GM19452 (cell line): ENCODE measurements at regions not wholly inside any gene's neighbourhood (a gene's known extent, or its start where the extent isn't known, plus 50 kb on each side); places are given as distances from the start of the nearest gene placed in this dataset.
"Not testable (repeated sequence)": the region's sequence is repeated elsewhere in the genome, so short reads cannot be mapped to it uniquely, and the experiment has no call there.

Experiments used
- ATAC-seq: cut with Tn5 transposase; IDR thresholded peaks from one replicate; pipeline ENCODE4 v1.9.1; 2021; ENCODE audit not compliant: unreplicated experiment

DNA sequence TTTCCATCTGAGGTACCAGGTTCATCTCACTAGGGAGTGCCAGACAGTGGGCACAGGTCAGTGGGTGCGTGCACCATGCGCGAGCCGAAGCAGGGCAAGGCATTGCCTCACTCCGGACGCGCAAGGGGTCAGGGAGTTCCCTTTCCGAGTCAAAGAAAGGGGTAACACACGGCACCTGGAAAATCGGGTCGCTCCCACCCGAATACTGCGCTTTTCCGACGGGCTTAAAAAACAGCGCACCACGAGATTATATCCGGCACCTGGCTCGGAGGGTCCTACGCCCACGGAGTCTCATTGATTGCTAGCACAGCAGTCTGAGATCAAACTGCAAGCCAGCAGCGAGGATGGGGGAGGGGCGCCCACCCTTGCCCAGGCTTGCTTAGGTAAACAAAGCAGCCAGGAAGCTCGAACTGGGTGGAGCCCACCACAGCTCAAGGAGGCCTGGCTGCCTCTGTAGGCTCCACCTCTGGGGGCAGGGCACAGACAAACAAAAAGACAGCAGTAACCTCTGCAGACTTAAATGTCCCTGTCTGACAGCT, 242.5 kb downstream of the CYLC2 start:
- not testable (repeated sequence) for ATAC-seq

DNA sequence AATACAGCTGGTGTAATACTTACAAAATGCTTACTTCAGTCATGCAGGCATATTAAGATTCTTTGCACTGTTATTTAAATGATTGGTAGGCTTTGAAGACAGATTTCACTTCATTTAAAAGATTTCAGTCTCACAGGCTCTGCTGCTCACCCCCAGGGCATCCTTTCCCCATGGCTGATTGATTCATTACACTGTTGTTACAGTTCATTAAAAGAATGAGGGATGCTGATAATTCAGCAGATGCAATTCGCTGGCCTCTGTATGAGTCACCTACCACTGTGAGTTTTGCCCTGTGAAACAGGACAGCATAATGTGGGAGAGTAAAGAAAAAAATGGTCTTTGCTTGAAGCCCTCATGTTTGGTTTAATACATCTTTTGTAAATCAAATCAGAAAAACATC, 246.9 kb downstream of the CYLC2 start:
- ATAC-seq = no peak

DNA sequence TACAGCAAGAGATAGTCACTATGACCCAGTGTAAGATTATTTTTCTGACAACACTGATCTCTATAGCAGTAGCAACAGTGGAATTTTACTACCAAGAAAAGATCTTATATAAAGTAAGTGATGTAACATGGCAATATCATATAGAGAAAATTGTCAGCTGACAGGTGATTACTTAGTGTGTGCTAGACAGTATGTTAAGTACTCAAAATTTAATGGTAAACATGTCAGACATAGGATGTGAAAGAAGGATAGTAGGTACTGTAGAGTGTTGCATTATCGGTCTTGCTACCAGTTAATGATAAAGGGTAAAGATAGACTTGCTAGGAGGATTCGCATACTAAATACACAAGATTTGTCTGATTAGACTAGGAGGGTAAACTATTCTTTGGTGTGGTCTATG, 247.4 kb downstream of the CYLC2 start:
- no peak for ATAC-seq

DNA sequence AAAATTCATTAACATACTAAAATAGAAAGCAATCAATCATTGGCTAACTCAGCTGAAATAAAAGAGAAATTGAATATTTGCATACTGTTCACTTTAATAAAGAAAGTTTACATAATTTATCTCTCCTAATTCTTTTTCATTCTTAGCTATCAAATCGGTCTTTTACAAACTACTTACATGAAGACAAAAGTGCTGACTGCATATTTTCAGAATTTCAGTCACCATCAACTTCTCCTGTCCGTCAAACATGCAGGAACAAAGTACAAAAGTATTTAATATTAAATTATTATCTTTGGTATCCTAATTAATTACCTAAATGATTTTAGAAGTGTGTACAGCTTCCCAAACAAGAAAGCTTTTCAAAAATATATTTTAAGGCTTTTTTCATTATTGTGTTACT, 248.4 kb downstream of the CYLC2 start:
- ATAC-seq = no peak

DNA sequence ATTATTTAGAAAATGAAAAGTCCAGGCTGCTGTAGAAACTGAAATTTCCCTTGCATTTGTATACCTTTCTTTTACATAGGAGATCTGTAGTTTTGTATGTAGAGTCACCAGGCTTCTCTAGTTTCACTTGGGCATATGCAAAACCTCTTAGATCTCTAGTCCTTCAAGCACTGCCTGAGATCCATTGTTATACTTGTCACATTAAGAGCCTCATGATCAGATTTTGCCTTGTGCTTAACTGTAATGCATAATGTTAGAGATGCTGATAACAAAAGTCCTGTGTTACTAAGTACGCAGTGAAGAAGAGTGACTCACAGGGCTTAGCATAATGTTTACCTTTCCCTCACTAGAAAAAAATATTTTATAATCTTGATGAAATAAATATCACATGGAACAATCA, 250.2 kb downstream of the CYLC2 start:
- ATAC-seq = no peak

DNA sequence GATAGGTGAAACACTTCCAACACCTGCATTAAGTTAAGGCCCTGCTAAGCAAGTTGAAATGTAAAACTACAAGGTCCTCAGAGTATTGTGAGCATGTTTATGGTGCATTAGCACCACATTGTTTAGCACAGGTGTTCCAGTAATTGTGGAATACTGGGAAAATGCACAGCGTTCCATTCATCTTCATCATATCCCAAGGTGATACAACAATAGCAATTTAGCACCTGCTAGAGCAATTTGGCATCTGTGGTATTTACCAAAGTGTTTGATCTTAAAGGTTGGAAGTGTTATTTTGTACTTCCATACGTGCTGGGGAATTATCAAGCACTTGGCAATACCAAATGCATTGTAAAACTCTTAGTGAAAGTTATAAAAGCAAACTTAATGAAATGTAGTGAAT, 266.8 kb downstream of the CYLC2 start:
- no peak for ATAC-seq

DNA sequence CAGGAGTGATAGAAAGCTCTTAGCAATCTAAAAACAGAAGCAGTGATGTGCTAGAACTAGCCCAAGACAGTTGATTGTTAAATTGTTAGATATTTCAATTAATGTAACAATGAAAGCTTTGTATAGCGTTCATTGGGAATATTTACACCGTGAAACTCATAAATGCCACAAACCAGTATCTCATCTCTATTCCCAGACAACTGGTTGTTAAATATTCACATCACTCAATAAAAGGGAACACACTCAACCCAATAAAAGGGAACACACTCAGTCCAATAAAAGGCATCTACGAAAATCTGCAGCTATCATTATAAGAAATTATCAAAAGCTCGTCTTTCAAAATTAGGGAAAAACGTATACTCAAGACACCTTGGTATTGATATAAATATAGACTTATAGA, 270.9 kb downstream of the CYLC2 start:
- ATAC-seq = no peak

GRCh38 chr9:103277240-103277639, 282.1 kb downstream of the CYLC2 start:
- no peak for ATAC-seq

DNA sequence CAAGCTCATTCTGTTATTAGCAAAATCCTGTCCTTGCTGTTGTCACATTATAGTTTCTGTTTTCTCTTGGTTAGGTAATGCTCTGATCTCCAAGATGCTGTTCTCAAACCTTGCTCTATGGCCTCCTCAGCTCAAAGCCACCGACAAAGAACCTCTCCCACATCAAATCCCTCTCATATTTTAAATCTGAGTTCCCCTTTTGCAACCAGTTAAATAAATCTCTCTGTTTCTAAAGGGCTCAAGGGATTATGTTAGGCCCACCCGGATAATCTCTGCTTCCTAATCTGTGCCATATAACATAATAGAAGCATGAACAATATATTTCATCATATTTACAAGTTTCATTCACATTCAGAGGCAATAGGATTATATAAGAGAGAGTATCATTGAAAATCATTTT, 286.0 kb downstream of the CYLC2 start:
- no peak for ATAC-seq

- no peak for ATAC-seq
Measured at GRCh38 chr9:103287361-103287760, 292.2 kb downstream of the CYLC2 start.

DNA sequence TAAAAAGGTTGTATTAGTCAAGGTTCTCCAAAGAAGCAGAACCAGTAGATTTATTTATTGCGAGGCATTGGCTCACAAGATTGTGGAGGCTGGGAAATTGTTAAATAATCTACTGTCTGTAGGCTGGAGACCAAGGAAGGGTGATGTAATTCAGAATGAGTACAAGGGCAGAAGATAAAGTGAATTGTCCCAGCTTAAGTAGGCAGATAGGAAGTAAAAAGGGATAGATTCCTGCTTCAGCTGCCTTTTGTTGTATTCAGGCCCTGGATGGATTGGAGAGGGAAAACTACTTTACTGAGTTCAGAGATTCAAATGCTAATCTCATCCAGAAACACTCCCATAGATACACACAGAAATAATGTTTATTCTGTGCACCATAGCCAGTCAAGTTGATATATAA, 301.1 kb downstream of the CYLC2 start:
- no peak for ATAC-seq

DNA sequence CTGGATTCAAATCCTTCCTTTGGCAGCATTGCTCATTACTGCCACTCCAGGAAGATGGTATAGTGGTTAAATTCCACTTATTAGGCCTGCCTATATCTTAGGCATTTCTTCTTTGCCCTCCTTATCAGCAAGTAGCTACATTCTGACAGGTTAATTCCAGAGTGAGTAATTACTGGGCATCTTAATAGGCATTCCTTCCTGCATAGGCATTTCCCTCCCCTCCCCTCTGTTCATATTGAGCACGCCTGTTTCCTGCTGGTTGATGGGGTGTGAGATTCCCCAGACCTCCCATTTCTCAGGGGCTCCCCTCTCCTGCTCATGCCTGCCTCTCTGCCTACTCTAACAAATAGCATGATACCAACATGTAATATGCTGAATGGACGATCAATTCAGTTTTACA, 305.9 kb downstream of the CYLC2 start:
- ATAC-seq = no peak

- no peak for ATAC-seq
Measured at GRCh38 chr9:103304797-103305196, 309.7 kb downstream of the CYLC2 start.

GRCh38 chr9:103319979-103320378, 324.8 kb downstream of the CYLC2 start:
- no peak for ATAC-seq

- ATAC-seq = no peak
Measured at GRCh38 chr9:103323699-103324098, 328.6 kb downstream of the CYLC2 start.

GRCh38 chr9:103335461-103335860, 340.3 kb downstream of the CYLC2 start:
- no peak for ATAC-seq

GRCh38 chr9:103355000-103355399, 359.9 kb downstream of the CYLC2 start:
- ATAC-seq = no peak

- not testable (repeated sequence) for ATAC-seq
Measured at GRCh38 chr9:103357980-103358379, 362.8 kb downstream of the CYLC2 start.

DNA sequence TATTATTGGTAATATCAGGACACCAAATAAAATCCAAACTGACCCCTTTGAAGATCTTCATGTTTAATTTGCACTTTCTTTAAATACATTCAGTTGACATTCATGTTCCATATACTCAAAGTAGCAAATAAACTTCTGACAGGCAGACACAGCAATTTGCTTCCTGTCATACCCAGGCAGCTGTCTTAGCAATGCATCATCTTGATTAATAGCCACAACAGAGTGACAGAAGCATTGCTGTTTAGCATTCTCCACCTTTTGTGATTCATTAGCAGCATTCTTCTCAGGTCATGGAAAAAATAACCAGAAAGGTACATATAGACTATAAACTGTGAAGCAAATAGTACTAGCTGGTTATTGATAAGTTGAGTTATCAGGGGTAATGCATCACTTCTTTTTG, 366.8 kb downstream of the CYLC2 start:
- ATAC-seq = no peak

- ATAC-seq = no peak
Measured at GRCh38 chr9:103362986-103363385, 367.9 kb downstream of the CYLC2 start.

DNA sequence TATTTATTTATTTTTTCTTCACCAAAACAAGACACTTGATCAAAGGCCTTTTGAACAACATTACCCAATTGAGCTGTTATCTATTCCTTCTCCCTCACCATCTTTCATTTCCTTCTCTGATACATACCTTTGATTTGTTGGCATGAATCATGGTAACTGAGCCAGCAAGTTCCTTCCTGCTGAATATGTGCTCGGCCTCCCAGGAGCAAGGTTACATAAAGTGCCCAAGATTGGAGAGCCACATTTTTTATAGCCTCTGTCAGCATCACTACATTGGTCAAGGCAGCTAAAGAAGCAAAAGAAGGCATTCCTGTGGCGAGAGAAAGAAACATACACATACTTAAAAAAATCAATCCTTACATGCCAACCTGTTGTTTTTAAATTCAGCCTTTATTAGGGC, 369.6 kb downstream of the CYLC2 start:
- no peak for ATAC-seq

DNA sequence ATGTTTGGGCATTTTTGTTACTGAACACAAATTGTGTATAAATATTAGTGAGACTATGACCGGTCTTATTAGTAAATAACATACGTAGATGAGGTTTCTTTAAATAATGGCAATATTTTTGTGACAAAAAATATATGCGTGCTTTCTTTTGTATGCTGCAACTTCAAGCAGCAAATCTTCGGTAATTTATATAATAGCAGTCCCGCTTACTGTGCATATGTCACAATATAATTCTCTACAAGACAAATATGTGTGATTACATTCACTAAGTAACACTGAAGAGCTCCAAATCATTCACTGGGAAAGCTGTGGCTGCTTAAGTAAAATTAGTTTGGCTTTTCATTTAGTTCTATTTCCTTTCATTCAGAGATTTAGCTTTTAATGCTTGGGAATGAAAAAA, 376.0 kb downstream of the CYLC2 start:
- no peak for ATAC-seq

DNA sequence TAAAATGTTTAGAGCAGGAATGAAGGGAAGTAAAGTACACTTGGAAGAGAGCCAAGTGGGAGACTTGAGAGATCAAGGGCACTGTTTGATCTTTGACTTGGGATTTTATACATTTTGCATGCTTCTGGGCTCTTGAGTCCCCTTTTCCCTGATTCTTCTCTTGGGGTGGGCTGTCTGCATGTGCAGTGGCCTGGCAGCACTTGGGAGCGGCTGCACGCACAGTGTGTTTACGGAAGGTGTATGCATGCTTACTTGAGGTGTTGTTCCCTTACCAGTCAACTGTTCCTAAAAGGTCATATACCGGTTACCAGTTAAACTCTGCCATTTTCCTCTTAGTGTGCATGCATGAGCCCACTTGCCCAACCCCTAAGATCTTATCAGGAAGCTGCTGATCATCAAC, 377.7 kb downstream of the CYLC2 start:
- ATAC-seq = no peak

DNA sequence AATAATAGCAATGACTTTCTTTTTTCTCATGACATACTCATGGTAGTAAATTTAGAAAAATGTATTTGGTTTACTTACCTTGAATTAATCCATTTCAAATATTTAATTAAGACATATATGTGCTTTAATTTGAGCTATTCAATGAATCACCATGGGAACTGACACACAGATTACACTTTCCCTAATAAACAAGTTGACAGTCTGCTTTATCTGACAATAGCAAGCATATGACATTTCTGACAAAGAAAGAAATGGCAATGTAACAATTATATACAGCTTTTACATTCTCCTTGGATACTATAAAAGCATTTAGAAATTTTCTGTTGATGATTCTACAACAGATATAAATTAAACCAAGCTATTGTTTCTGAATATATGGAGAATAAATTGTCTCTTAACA, 382.5 kb downstream of the CYLC2 start:
- no peak for ATAC-seq
